GM18868 (cell line): ENCODE measurements at regions not wholly inside any gene's neighbourhood (a gene's known extent, or its start where the extent isn't known, plus 50 kb on each side); places are given as distances from the start of the nearest gene placed in this dataset.

Source experiments
- ATAC-seq: cut with Tn5 transposase; IDR thresholded peaks from one replicate; pipeline ENCODE4 v1.9.1; 2021; ENCODE audit warnings: mild to moderate bottlenecking, moderate library complexity; ENCODE audit not compliant: unreplicated experiment

- no peak for ATAC-seq
Observed at GRCh38 chr18:56545464-56545863, 92.9 kb downstream of the TXNL1 start.

GRCh38 chr18:56542476-56542875 lies 95.9 kb downstream of the TXNL1 start:
- ATAC-seq: no peak

- ATAC-seq: no peak
Observed at GRCh38 chr18:56541793-56542192, 96.6 kb downstream of the TXNL1 start.

- ATAC-seq: no peak
Observed at GRCh38 chr18:56541340-56541739, 97.1 kb downstream of the TXNL1 start.

GRCh38 chr18:56538746-56539145 lies 99.6 kb downstream of the TXNL1 start:
- no peak for ATAC-seq

- ATAC-seq: peak; percentile 98
Observed at GRCh38 chr18:56532176-56532840, 106.1 kb downstream of the TXNL1 start.

- ATAC-seq: no peak
Observed at GRCh38 chr18:56522816-56523215, 115.6 kb downstream of the TXNL1 start.

- no peak for ATAC-seq
Observed at GRCh38 chr18:56521263-56521662, 117.1 kb downstream of the TXNL1 start.

GRCh38 chr18:56517761-56518160 lies 120.6 kb downstream of the TXNL1 start:
- ATAC-seq: no peak

- no peak for ATAC-seq
Observed at GRCh38 chr18:56517196-56517595, 121.2 kb downstream of the TXNL1 start.

GRCh38 chr18:56516789-56517188 lies 121.6 kb downstream of the TXNL1 start:
- ATAC-seq: no peak

GRCh38 chr18:56515522-56515921 lies 122.9 kb downstream of the TXNL1 start:
- no peak for ATAC-seq

GRCh38 chr18:56511996-56512395 lies 126.4 kb downstream of the TXNL1 start:
- ATAC-seq: peak; percentile 88

GRCh38 chr18:56510108-56510507 lies 128.3 kb downstream of the TXNL1 start:
- ATAC-seq: no peak

- no peak for ATAC-seq
Observed at GRCh38 chr18:56509656-56510055, 128.7 kb downstream of the TXNL1 start.

- ATAC-seq: no peak
Observed at GRCh38 chr18:56508370-56509036, 129.9 kb downstream of the TXNL1 start.

- no peak for ATAC-seq
Observed at GRCh38 chr18:56505971-56506370, 132.4 kb downstream of the TXNL1 start.

- no peak for ATAC-seq
Observed at GRCh38 chr18:56505293-56505692, 133.1 kb downstream of the TXNL1 start.

- no peak for ATAC-seq
Observed at GRCh38 chr18:56501896-56502295, 136.5 kb downstream of the TXNL1 start.

- ATAC-seq: no peak
Observed at GRCh38 chr18:56495884-56496283, 142.5 kb downstream of the TXNL1 start.

- no peak for ATAC-seq
Observed at GRCh38 chr18:56493531-56493930, 144.9 kb downstream of the TXNL1 start.

GRCh38 chr18:56492136-56492535 lies 146.3 kb downstream of the TXNL1 start:
- no peak for ATAC-seq

GRCh38 chr18:56490942-56491341 lies 147.4 kb downstream of the TXNL1 start:
- ATAC-seq: no peak
